HG03575 (cell line): ENCODE measurements at regions not wholly inside any gene's neighbourhood (a gene's known extent, or its start where the extent isn't known, plus 50 kb on each side); places are given as distances from the start of the nearest gene placed in this dataset.
"Not testable (repeated sequence)": the region's sequence is repeated elsewhere in the genome, so short reads cannot be mapped to it uniquely, and the experiment has no call there.

Experiments
- ATAC-seq: cut with Tn5 transposase; IDR thresholded peaks from one replicate; pipeline ENCODE4 v1.9.1; 2021; ENCODE audit not compliant: unreplicated experiment, insufficient number of reproducible peaks, low FRiP score; ENCODE audit errors: extremely low read depth

DNA sequence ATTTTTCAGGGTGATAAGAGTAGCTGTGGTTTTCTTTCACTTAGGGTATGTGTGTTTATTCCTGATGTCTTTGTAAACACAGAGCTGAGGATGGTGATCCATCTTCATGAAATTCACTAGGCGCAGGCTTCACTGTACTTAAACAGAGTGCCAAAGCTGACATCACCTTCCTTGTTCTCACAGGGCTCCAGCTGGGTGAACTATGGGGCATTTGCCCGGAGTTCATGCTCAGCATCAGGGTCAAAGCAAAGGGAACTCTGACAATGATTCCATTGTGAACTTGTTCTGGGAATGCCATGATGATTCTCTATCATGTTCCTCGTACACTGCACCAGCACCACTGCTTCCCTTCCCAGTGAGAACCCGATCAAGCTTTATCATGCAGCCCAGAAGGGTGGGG is 184.8 kb upstream of the P2RY1 start:
- ATAC-seq = no peak

DNA sequence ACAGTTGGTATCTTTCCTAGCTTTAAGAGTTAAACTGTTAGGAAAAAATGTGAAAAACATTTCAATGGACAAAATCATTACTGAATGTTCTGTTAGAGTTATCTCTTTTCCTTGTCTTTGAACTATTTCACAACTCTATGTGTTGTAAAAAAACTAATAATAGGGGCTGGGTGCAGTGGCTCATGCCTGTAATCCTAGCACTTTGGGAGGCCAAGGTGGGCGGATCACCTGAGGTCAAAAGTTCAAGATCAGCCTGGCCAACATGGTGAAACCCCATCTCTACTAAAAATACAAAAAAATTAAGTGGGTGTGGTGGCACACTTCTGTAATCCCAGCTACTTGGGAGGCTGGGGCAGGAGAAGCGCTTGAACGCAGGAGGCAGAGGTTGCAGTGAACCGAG is 184.0 kb upstream of the P2RY1 start:
- ATAC-seq = not testable (repeated sequence)

DNA sequence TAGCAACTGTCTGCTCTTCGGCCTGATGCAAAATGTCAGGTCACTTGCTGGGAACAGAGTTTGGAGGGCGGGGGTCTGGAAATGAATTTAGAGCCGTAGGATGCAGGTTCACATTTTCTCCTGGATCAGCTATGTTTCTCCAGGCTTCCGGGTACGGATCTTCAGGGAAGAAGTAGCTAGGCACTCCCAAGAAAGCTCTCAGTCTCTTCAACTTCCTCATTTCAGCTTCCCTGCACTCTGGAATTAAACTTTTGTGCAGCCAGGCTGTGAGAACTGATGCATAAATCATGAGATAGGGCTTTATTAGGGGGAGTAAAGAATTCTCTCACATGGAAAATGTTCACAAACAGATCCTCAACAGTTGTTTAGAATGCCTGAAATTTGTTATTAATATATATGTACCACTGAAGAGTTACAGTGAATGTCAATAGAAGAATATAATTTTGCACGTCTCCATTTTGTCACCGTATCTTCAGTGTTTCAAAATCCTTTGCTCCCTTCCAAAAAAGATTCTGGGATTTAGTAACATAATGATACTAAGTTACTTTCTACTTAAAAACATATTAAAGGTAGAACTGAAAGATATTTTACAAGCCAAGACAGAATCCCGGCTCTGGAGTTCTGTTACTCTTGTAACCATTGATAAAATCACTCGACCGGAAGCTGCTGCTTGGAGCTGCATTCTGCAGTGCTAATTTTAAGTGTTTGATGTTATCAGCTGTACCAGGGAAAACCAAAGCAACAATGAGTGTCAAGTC is 178.5 kb upstream of the P2RY1 start:
- ATAC-seq = no peak

DNA sequence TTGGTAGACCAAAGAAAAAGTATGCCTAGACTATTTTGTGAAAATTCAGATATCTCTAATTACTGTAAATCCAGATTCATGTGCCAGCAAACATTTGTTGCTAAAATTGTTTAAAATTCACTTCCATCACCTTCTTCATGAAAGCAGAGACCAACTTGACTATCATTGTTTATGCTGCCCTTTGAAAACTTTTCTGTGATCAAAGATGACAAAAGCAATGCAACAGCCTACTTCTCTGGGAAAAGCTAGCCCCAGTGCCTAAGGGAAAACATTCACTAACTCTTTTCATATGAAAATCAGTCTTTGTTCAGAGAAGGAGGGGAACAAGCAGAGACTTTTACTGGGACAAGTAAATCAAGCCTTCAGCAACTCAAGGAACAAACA is 178.0 kb upstream of the P2RY1 start:
- ATAC-seq = no peak

DNA sequence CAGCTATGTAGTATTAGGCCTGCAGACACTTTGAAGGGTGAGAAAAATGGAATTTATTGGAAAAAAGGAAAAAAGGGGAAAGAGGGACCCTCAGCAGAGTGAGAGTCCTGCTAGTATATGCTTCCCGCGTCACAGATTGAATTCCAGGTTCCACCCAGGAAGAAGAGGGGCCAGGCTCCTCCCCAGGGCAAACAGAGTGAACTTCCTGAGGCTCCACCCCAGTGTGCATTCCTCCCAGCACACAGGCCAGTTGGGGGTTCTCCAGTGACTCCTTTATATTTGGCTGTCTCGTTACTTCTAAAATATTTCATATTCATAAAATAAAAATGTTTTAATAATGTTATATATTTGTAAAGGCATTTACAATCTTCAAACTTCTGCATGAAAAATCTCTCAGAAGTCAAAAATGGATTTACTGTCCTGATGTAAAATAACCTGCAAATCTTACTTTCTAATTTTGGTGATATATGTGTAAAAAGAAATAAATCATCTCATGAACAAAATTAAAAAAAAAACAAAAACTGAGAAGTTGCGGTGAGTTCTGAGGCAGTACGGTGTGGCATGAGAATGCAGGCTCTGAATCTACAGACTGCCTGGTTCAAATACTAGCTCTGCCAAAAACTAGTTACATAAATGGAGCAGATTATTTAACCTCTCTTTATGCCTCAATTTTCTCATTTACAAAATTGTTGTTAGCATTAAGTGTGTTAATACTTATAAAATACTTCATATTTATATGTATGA is 175.8 kb upstream of the P2RY1 start:
- ATAC-seq = no peak

DNA sequence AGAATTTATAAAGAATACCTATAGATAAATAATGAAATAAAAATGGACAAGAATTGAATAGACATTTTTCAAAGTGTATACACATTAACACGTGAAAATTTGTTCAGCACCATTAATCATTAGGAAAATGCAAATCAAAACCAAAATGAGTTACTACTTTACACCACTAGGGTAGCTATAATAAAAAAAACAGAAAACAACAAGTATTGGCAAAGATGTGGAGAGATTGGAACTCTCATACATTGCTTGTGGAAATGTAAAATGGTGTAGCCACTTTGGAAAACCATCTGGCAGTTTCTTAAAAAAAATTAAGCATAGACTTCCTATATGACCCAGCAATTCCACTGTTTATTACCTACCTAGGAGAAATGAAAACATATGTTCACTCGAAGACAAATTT is 172.8 kb upstream of the P2RY1 start:
- ATAC-seq = no peak

DNA sequence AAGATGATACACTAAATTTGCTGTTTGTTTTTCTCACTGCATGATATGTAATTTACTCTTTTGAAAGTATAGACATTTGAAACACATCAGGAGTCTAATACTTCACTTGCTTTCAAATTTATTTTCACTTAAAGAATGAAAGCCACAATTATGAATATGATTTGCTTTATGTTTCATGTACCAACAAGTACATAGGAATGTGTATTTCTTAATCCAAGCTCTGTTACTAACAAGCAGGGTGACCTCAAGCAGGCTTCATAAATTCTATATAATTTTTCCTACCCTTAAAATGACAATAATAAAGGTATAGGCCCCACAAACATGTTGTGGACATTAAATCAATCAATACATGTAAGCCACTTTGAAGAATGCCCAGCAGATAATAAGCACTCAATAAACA is 170.2 kb upstream of the P2RY1 start:
- ATAC-seq = no peak

DNA sequence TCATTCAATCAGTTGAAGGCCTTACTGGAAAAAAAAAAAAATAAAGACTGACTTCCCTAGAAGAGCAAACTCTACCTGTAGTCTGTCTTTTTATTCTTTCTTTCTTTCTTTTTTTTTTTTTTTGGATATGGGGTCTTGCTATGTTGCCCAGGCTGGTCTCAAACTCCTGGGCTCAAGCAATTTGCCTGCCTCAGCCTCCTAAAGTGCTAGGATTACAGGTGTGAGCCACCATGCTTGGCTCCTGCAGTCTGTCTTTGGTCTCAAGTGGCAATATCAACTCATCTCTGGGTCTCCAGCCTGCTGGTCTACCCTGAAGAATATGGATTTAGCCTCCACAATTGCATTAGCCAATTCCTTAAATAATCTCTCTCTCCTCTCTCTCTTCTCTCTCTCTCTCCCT is 167.7 kb upstream of the P2RY1 start:
- ATAC-seq = no peak

DNA sequence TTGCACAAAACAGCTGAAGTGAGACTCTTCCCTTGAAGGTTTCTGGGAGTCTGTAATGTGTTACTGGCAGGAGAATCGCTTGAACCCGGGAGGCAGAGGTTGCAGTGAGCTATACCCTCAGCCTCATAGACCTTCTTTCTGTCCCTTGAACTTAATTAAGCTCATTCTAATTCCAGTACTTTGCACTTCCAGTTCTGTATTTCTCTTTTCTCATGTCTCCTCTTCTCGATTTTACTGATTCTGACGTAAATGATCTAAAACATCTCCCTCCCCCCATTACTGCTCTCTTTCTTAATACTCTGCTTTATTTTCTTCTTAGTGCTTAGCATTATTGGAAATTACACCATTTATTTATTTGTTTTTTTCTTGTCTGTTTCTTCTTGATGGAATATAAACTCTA is 165.4 kb upstream of the P2RY1 start:
- no peak for ATAC-seq

DNA sequence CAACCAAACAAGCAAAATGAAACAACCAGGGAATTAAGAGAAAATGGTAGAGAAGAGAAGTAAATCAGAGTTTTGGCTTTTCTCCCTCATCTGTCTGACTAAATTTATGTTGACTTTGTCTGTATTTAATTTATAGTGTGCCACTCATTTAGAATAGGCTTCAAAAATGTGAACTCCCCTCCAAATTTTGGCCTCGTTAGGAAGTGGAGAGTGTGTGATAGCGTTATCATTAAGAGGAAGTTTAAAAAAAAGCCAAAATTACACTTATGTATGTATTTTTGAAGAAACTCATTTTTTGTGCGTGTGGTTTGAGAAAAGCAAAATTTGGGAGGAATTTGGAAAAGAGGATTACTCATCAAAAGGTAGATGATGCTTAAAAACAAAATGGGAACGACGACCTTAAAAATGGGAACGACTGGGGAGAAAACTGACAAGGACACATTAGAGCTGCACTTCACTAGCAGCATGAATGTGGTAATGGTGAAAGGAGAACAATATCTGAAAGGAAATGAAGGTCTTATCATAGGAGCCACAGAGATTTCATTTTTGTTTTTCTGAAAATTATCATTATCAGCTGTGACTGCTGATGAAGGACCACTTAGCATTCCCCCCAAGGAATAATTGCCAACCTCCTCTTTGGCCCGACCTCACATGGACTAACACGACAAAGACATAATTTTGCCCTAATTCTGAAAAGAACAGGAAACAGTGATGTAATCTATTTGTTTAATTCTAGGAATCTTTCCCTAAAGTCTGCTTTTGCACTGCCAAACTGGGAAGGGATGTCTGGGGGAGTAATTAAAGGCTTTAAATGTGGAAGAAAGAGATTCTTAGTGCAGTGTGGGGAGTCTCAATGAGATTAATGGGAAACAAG is 163.2 kb upstream of the P2RY1 start:
- ATAC-seq = no peak

DNA sequence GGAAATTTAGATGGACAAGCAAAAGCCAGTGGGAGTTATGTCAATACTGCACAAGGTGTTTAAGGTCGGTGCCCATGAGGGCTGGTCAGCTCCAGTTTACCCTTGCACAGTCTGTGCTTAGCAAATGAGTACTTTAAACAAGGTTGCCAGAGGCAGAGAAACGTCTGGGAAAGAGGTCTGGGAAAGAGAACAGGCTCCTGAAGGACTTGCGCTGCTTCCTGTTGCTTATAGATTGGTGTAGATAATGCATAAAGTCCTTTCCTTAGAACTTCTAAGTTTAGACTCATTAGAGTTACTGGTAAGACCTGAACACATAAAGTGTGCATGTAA is 162.6 kb upstream of the P2RY1 start:
- ATAC-seq = no peak

DNA sequence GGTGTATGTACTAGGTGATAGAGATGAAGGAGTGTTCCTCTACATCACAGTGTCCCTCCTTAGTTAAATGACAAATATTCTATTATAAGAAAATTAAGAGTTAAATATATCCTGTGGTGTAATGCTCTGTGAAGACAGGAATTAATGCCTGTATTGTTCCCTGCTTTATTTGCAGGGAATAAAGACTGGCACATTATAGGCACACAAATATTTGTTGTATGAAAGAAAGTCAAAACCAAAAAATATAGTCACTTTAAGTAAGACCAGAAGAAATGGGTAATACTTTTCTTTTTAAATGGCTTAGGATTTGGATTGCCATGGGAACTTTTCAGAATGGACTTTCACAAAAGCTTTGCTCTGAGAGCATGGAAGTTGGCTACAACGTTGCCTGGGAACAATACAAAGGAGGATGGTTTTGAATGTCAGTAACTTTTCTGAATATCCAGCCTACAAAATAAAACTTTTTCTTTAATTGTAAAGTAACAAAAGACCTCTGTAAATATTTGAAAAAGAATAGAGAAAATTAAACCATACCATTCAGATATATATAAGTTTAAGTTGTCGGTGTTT is 158.0 kb upstream of the P2RY1 start:
- no peak for ATAC-seq

DNA sequence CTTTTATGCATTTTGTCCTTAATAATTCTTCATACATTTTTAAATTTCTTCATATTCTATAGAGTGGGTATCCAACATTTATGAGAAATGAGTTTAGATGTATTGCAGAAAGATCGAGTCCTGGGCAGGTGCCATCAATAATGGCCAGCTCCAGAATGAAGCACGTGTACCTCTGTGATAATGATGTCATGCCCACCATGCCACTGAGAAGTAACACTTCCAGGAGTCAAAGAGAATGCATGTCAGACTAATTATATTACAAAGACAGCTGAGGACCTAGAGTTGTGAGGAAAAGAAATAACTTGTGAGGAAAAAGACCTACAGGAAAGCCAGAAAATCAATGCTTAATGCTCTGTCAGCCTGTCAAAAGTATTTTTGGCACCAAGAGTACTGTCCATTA is 157.4 kb upstream of the P2RY1 start:
- no peak for ATAC-seq

DNA sequence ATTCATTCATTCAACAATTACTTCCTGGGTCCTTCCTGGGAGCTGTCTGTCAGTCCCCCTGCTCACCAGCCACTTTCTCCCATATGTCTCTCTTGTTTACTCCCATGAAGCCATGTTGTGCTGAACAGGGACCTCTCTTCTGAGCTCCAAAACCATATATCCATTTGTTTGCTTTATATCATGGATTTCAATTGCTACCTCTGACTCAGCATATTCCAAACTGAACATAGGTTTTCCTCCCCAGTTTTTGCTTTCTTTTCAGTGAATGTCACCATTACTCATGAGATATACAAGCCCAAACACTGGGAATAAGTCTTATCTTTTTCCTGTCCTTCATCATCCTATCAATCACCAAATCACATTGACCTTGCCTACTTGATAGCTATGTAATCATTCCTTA is 152.5 kb upstream of the P2RY1 start:
- no peak for ATAC-seq

DNA sequence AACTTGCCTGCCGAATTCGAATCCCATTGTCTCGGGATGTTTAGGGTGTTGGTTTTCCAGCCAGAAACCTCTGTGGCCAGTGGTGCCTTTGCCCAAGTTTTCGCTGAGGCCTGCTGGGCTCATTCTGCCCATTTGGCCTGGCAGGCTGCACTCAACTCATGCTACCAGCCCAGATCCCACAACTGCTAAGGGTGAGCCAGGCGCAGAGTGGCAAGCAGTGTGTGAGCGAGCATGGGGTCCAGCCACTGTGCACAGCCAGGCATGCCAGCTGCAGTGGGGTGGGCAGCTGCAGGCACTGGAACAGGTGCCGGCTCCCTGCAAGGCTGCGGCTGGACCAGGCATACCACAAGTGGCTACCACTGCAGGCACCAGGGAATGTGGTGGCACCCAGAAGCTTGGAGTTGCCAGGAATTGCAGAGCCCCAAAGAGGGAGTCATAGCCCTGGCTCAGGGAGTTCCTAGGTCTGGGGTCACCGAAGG is 151.4 kb upstream of the P2RY1 start:
- no peak for ATAC-seq

DNA sequence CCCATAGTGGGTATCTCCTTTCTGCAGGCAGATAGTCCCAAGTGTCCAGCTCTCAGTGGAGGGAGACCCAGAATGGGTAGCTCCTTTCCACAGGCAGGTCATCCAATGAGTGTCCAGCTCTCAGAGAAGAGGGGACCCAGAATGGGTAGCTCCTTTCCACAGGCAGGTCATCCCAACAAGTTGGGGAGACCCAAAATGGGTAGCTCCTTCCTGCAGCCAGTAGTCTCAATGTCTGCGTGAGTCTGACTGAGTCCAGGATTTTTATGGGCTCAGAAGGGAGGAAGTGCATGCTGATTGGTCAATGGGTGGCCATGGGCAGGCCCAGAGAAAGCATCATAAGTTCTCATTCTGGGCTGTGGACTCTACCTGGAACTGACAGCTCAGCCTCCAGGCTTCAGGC is 150.7 kb upstream of the P2RY1 start:
- no peak for ATAC-seq

DNA sequence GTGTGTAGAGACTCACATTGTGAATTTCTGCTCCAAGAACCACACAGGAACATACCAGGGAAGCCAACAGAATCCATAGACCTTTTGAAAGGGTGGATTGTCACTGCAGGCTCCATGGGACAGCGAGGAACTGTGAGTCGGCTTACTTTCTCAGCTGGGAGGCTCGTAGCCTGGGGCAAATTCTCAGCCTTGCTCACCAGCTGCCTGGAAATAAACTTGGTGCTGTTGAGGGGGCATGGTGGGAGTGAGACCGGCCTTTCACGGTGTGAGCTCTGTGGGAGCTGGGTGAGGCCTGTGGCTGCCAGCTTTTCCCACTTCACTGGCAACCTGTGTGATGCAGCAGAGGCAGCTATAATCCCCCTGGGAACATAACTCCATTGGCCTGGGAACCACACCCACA is 146.6 kb upstream of the P2RY1 start:
- ATAC-seq = no peak

DNA sequence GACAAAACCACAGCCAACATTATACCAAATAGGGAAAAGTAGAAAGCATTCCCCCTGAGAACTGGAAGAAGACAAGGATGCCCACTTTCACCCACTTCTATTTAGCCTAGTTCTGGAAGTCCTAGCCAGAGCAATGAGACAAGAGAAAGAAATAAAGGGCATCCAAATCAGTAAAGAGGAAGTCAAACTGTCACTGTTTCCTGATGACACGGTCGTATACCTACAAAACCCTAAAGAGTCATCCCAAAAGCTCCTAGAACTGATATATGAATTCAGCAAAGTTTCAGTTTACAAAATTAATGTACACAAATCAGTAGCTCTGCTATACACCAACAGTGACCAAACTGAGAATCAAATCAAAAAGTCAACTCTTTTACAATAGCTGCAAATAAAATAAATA is 142.6 kb upstream of the P2RY1 start:
- ATAC-seq = not testable (repeated sequence)

DNA sequence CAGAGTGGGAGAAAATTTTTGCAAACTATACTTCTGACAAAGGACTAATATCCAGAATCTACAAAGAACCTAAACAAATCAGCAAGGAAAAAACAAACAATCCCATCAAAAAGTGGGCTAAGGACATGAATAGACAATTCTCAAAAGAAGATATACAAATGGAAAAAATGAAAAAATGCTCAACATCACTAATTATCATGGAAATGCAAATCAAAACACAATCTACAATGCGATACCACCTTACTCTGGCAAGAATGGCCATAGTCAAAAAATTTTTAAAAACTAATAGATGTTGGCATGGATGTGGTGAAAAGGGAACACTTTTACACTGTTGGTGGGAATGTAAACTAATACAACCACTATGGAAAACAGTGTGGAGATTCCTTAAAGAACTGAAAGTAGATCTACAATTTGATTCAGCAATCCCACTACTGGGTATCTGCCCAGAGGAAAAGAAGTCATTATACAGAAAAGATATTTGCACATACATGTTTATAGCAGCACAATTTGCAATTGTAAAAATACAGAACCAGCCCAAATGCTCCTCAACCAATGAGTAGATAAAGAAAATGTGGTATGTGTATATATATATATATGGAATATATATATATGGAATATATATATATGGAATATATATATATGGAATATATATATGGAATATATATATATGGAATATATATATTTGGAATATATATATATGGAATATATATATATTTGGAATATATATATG is 141.2 kb upstream of the P2RY1 start:
- not testable (repeated sequence) for ATAC-seq
